ENCODE measurements at regions not wholly inside any gene's neighbourhood (a gene's known extent, or its start where the extent isn't known, plus 50 kb on each side); places are given as distances from the start of the nearest gene placed in this dataset.

DNA sequence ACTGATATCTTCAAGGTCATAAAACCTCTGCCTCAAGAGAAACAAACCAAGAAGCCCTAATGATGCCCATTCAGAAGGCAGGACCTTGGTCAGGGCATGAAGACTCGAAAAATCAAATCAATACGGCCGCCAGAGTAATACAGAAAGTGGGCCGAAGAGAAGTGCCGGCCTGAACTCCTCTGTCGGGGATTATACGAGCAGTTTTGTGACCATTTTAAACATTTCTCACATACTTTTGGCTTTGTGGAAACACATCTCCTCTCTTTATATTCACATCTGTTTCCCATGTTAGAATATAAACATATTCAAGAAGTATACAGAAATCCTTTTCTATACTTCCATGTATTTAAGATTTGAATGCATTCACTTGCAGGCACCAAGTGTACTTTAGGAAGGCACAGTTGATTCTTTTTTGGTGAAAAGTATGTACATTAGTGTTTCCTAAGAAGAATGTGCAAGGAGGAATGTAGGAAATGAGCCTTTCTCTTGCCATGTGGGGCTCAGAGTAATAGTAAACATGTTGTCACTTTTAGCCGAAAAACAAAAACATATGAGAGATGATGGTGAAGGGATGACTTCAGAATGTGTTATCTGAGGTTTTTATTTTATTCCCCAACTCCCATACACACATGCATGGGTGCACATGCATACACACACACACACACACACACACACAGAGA, 707.9 kb upstream of the ID2 start:
- no peaks in the 10 kb centered on the region for H3K27me3 ChIP-seq (ENCODE audit: insufficient read depth, low read depth)
- H3K79me2 ChIP-seq (ENCODE audit: insufficient read depth, low read depth): no peaks in the 10 kb centered on the region
- no peaks in the 10 kb centered on the region for H4K20me1 ChIP-seq (ENCODE audit: insufficient read depth)
- no peak overlapping the region for H3K4me2 ChIP-seq
- no peak overlapping the region for H3K27ac ChIP-seq
- no peak overlapping the region for H3K9ac ChIP-seq
- H3K4me1 ChIP-seq (ENCODE audit: low read depth, poor library complexity, severe bottlenecking): no peaks in the 10 kb centered on the region
- no peak overlapping the region for H3K4me3 ChIP-seq (IDR thresholded peaks at IDR 0.05; ENCODE audit: insufficient read depth, low read depth, low read length)
- H2AFZ ChIP-seq (ENCODE audit: low read depth): no peak overlapping the region
- no peak for TF ChIP-seq CTCF (conservative IDR thresholded peaks at IDR 0.05; ENCODE audit: low read depth, low read length)
- H3K36me3 ChIP-seq (ENCODE audit: insufficient read depth): no peaks in the 10 kb centered on the region

DNA sequence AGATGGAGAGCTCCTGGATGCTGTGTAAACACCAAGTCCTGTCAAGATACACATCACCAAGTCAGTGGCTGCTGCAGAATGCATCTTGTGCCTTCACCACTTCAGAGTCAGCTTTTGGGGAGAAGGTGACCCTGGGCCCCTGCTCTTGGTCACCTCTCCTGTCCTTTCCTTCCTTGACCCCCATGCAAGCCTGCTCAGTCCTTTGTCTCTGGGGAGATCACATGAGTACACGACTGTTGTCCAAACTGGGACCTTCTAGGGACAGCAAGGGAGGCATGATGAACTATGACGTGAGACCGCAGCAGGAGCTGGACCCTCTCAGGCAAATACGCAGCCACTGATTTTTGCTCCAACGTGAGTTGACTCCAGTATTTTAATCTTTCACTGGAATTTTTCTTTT, 706.9 kb upstream of the ID2 start:
- Histone ChIP-seq H3K4me1 (ENCODE audit: low read depth, poor library complexity, severe bottlenecking) (no peaks in the 10 kb centered on the region), H3K27me3 (ENCODE audit: insufficient read depth, low read depth) (no peaks in the 10 kb centered on the region), H3K4me3 (IDR thresholded peaks at IDR 0.05; ENCODE audit: insufficient read depth, low read depth, low read length) (no peak overlapping the region), H3K79me2 (ENCODE audit: insufficient read depth, low read depth) (no peaks in the 10 kb centered on the region), H2AFZ (ENCODE audit: low read depth) (no peak overlapping the region), H3K9ac (no peak overlapping the region), H4K20me1 (ENCODE audit: insufficient read depth) (no peaks in the 10 kb centered on the region), H3K36me3 (ENCODE audit: insufficient read depth) (no peaks in the 10 kb centered on the region), H3K4me2 (no peak overlapping the region), H3K27ac (no peak overlapping the region)
- no peak for TF ChIP-seq CTCF (conservative IDR thresholded peaks at IDR 0.05; ENCODE audit: low read depth, low read length)

- no peak overlapping the region for H2AFZ ChIP-seq (ENCODE audit: low read depth)
- H3K9ac ChIP-seq: no peak overlapping the region
- H3K4me2 ChIP-seq: no peak overlapping the region
- H3K27me3 ChIP-seq (ENCODE audit: insufficient read depth, low read depth): no peaks in the 10 kb centered on the region
- H3K27ac ChIP-seq: no peak overlapping the region
- H3K79me2 ChIP-seq (ENCODE audit: insufficient read depth, low read depth): no peaks in the 10 kb centered on the region
- H4K20me1 ChIP-seq (ENCODE audit: insufficient read depth): no peaks in the 10 kb centered on the region
- H3K4me1 ChIP-seq (ENCODE audit: low read depth, poor library complexity, severe bottlenecking): no peaks in the 10 kb centered on the region
- no peak overlapping the region for H3K4me3 ChIP-seq (IDR thresholded peaks at IDR 0.05; ENCODE audit: insufficient read depth, low read depth, low read length)
- TF ChIP-seq CTCF (conservative IDR thresholded peaks at IDR 0.05; ENCODE audit: low read depth, low read length): no peak
- H3K36me3 ChIP-seq (ENCODE audit: insufficient read depth): no peaks in the 10 kb centered on the region
These were observed 705.6 kb upstream of the ID2 start for GRCh38 chr2:7976206-7976605.

GRCh38 chr2:7977981-7978380, 703.9 kb upstream of the ID2 start:
- H3K27ac ChIP-seq: no peak overlapping the region
- H3K36me3 ChIP-seq (ENCODE audit: insufficient read depth): no peaks in the 10 kb centered on the region
- H3K79me2 ChIP-seq (ENCODE audit: insufficient read depth, low read depth): no peaks in the 10 kb centered on the region
- no peak for TF ChIP-seq CTCF (conservative IDR thresholded peaks at IDR 0.05; ENCODE audit: low read depth, low read length)
- H3K27me3 ChIP-seq (ENCODE audit: insufficient read depth, low read depth): no peaks in the 10 kb centered on the region
- no peak overlapping the region for H2AFZ ChIP-seq (ENCODE audit: low read depth)
- H4K20me1 ChIP-seq (ENCODE audit: insufficient read depth): no peaks in the 10 kb centered on the region
- H3K4me2 ChIP-seq: no peak overlapping the region
- no peak overlapping the region for H3K4me3 ChIP-seq (IDR thresholded peaks at IDR 0.05; ENCODE audit: insufficient read depth, low read depth, low read length)
- no peak overlapping the region for H3K9ac ChIP-seq
- no peaks in the 10 kb centered on the region for H3K4me1 ChIP-seq (ENCODE audit: low read depth, poor library complexity, severe bottlenecking)

Measured in KMS-11 (cell line).